GM19023 (cell line): ENCODE measurements at regions not wholly inside any gene's neighbourhood (a gene's known extent, or its start where the extent isn't known, plus 50 kb on each side); places are given as distances from the start of the nearest gene placed in this dataset.
"Not testable (repeated sequence)": the region's sequence is repeated elsewhere in the genome, so short reads cannot be mapped to it uniquely, and the experiment has no call there.

Experiments used
- ATAC-seq: cut with Tn5 transposase; IDR thresholded peaks from one replicate; pipeline ENCODE4 v1.9.1; 2021; ENCODE audit warnings: mild to moderate bottlenecking, moderate library complexity; ENCODE audit not compliant: unreplicated experiment

- no peak for ATAC-seq
Observed at GRCh38 chr16:85220125-85220839, 108.0 kb upstream of the CIBAR2 start.

- ATAC-seq = no peak
Observed at GRCh38 chr16:85220964-85221731, 108.9 kb upstream of the CIBAR2 start.

- no peak for ATAC-seq
Observed at GRCh38 chr16:85221771-85222154, 109.5 kb upstream of the CIBAR2 start.

- no peak for ATAC-seq
Observed at GRCh38 chr16:85222155-85222863, 110.0 kb upstream of the CIBAR2 start.

- no peak for ATAC-seq
Observed at GRCh38 chr16:85225257-85225656, 113.0 kb upstream of the CIBAR2 start.

- no peak for ATAC-seq
Observed at GRCh38 chr16:85225721-85226120, 113.4 kb upstream of the CIBAR2 start.

GRCh38 chr16:85227084-85227945 is 115.0 kb upstream of the CIBAR2 start:
- peak; percentile 72 for ATAC-seq

GRCh38 chr16:85227946-85228862 is 115.9 kb upstream of the CIBAR2 start:
- ATAC-seq = peak; percentile 22

- no peak for ATAC-seq
Observed at GRCh38 chr16:85228970-85229430, 116.7 kb upstream of the CIBAR2 start.

- no peak for ATAC-seq
Observed at GRCh38 chr16:85229869-85230462, 117.7 kb upstream of the CIBAR2 start.

GRCh38 chr16:85230764-85231383 is 118.6 kb upstream of the CIBAR2 start:
- ATAC-seq = not testable (repeated sequence)

- ATAC-seq = no peak
Observed at GRCh38 chr16:85231959-85232358, 119.7 kb upstream of the CIBAR2 start.

- no peak for ATAC-seq
Observed at GRCh38 chr16:85232369-85233142, 120.3 kb upstream of the CIBAR2 start.

GRCh38 chr16:85233516-85233915 is 121.2 kb upstream of the CIBAR2 start:
- no peak for ATAC-seq

- ATAC-seq = no peak
Observed at GRCh38 chr16:85234310-85235204, 122.3 kb upstream of the CIBAR2 start.

- ATAC-seq = no peak
Observed at GRCh38 chr16:85235991-85236817, 123.9 kb upstream of the CIBAR2 start.
